Natural killer cell (primary cell): ENCODE measurements at regions not wholly inside any gene's neighbourhood (a gene's known extent, or its start where the extent isn't known, plus 50 kb on each side); places are given as distances from the start of the nearest gene placed in this dataset.

Experiments used
- ATAC-seq, 3 donors: fragments of 150-1000 bp in 2 of 3; fragments of 200-7000 bp in 1 of 3; cut with Tn5 transposase; 1 replicate in 1 of 3; 2 replicates in 2 of 3; pipeline ENCODE4 v1.10.0; 2021; ENCODE audit warnings: mild to moderate bottlenecking in 2 of 3, moderate library complexity in 2 of 3
- DNase-seq, 2 donors: peaks; one replicate each; pipeline versions ENCODE4 v3.0.0 to v3.0.0-alpha.2; 2013 to 2021; ENCODE audit warnings: mixed read lengths in 1 of 2
- H3K27ac ChIP-seq: one replicate; pipeline ENCODE4 v1.5.1; 2013; ENCODE audit warnings: mild to moderate bottlenecking, low read length
- H3K27me3 ChIP-seq: one replicate; pipeline ENCODE4 v1.6.1; 2013; ENCODE audit warnings: low read length; ENCODE audit not compliant: control insufficient read depth, insufficient read depth
- H3K36me3 ChIP-seq: one replicate; pipeline ENCODE4 v1.6.1; 2013; ENCODE audit warnings: low read length; ENCODE audit not compliant: control insufficient read depth, insufficient read depth
- H3K4me1 ChIP-seq: one replicate; pipeline ENCODE4 v1.6.1; 2013; ENCODE audit warnings: low read length; ENCODE audit not compliant: control insufficient read depth, insufficient read depth
- H3K4me3 ChIP-seq: one replicate; pipeline ENCODE4 v1.5.1; 2013; ENCODE audit warnings: low read length
- H3K9me3 ChIP-seq: one replicate; pipeline ENCODE4 v1.6.1; 2013; ENCODE audit warnings: low read length; ENCODE audit not compliant: control insufficient read depth, insufficient read depth
- H3K27ac Mint-ChIP-seq, 2 donors: one replicate each; pipeline ENCODE4 v1.8.0; 2022; ENCODE audit warnings: mild to moderate bottlenecking in 2 of 2, mixed read lengths in 2 of 2, moderate library complexity in 1 of 2
- H3K27me3 Mint-ChIP-seq, 2 donors: one replicate each; pipeline ENCODE4 v1.8.0; 2022; ENCODE audit warnings: low read depth in 2 of 2, mixed read lengths in 2 of 2
- H3K36me3 Mint-ChIP-seq: one replicate; pipeline ENCODE4 v1.8.0; 2022; ENCODE audit warnings: mixed read lengths
- H3K4me1 Mint-ChIP-seq, 2 donors: one replicate each; pipeline ENCODE4 v1.8.0; 2022; ENCODE audit warnings: mixed read lengths in 2 of 2
- H3K4me3 Mint-ChIP-seq: one replicate; pipeline ENCODE4 v1.8.0; 2022; ENCODE audit warnings: mild to moderate bottlenecking, moderate library complexity, mixed read lengths
- H3K9me3 Mint-ChIP-seq, 2 donors: one replicate each; pipeline ENCODE4 v1.8.0; 2022; ENCODE audit warnings: mixed read lengths in 2 of 2
- CTCF ChIP-seq: fragments of 200-600 bp; IDR thresholded peaks from one replicate; pipeline ENCODE4 v1.8.0; 2022; ENCODE audit warnings: antibody characterized with exemption
- WGBS: methylation state at CpG from one replicate; pipeline ENCODE4 v1.1.7; 2013; ENCODE audit warnings: missing lambda C conversion rate; ENCODE audit not compliant: insufficient coverage; 5-methylcytosine and 5-hydroxymethylcytosine counted together
- intact Hi-C: fragments of 100-400 bp; cut with micrococcal nuclease; formaldehyde crosslinking; loops from one replicate; pipeline ENCODE4 v1.14.2; 2022

GRCh38 chr20:29741894-29742698 lies 1515.4 kb upstream of the DEFB115 start:
- H3K27me3 Mint-ChIP-seq: no peaks in the 10 kb centered on the region
- WGBS: 66% methylated on average over 88 of the region's 88 CpGs
- H3K27me3 ChIP-seq: no peaks in the 10 kb centered on the region
- peaks cover 25% of the 10 kb centered on the region for H3K9me3 ChIP-seq
- H3K36me3 ChIP-seq: no peaks in the 10 kb centered on the region
- no peak overlapping the region for H3K4me3 Mint-ChIP-seq
- no peak for TF ChIP-seq CTCF
- H3K4me1 Mint-ChIP-seq: no peaks in the 10 kb centered on the region
- H3K27ac Mint-ChIP-seq: no peak overlapping the region
- no peak overlapping the region for H3K27ac ChIP-seq
- intact Hi-C loops: no loop called here
- H3K4me3 ChIP-seq: no peak overlapping the region
- ATAC-seq (peak in 1 of 3 donors; percentile 27), DNase-seq (no peak)
- peaks cover 3 to 13% of the 10 kb centered on the region in 2 donors for H3K9me3 Mint-ChIP-seq
- no peaks in the 10 kb centered on the region for H3K36me3 Mint-ChIP-seq
- H3K4me1 ChIP-seq: no peaks in the 10 kb centered on the region

- peaks cover 25% of the 10 kb centered on the region for H3K9me3 ChIP-seq
- 57% methylated on average over 41 of the region's 41 CpGs for WGBS
- Mint-ChIP-seq H3K27me3 (no peaks in the 10 kb centered on the region), H3K27ac (no peak overlapping the region), H3K36me3 (no peaks in the 10 kb centered on the region), H3K4me3 (no peak overlapping the region), H3K4me1 (no peaks in the 10 kb centered on the region), H3K9me3 (peaks cover 0 to 10% of the 10 kb centered on the region in 2 donors)
- no peaks in the 10 kb centered on the region for H3K4me1 ChIP-seq
- no peak for ATAC-seq
- H3K36me3 ChIP-seq: no peaks in the 10 kb centered on the region
- no peak for DNase-seq
- H3K27me3 ChIP-seq: no peaks in the 10 kb centered on the region
- intact Hi-C loops: no loop called here
- TF ChIP-seq CTCF: no peak
- H3K4me3 ChIP-seq: no peak overlapping the region
- H3K27ac ChIP-seq: no peak overlapping the region
These were observed 1514.8 kb upstream of the DEFB115 start for GRCh38 chr20:29742699-29743100.

- H3K9me3 ChIP-seq: peaks cover 25% of the 10 kb centered on the region
- Mint-ChIP-seq H3K27ac (no peak overlapping the region), H3K27me3 (no peaks in the 10 kb centered on the region), H3K36me3 (no peaks in the 10 kb centered on the region), H3K4me1 (no peaks in the 10 kb centered on the region), H3K9me3 (peaks cover 0 to 6% of the 10 kb centered on the region in 2 donors), H3K4me3 (no peak overlapping the region)
- no peaks in the 10 kb centered on the region for H3K27me3 ChIP-seq
- WGBS: 60% methylated on average over 80 of the region's 80 CpGs
- no peaks in the 10 kb centered on the region for H3K36me3 ChIP-seq
- H3K4me3 ChIP-seq: no peak overlapping the region
- no peak for ATAC-seq
- H3K4me1 ChIP-seq: no peaks in the 10 kb centered on the region
- no peak for TF ChIP-seq CTCF
- no peak for DNase-seq
- intact Hi-C loops: no loop called here
- H3K27ac ChIP-seq: no peak overlapping the region
These were observed 1514.1 kb upstream of the DEFB115 start for GRCh38 chr20:29743101-29743931.
